DMS153 treated with DMSO at 0.1 percent for 48 hours (cell line): ENCODE measurements at regions not wholly inside any gene's neighbourhood (a gene's known extent, or its start where the extent isn't known, plus 50 kb on each side); places are given as distances from the start of the nearest gene placed in this dataset.

Source experiments
- DNase-seq: peaks from one replicate; lab custom pipeline; 2025; ENCODE audit not compliant: unreplicated experiment; lab: John Stamatoyannopoulos, UW

DNA sequence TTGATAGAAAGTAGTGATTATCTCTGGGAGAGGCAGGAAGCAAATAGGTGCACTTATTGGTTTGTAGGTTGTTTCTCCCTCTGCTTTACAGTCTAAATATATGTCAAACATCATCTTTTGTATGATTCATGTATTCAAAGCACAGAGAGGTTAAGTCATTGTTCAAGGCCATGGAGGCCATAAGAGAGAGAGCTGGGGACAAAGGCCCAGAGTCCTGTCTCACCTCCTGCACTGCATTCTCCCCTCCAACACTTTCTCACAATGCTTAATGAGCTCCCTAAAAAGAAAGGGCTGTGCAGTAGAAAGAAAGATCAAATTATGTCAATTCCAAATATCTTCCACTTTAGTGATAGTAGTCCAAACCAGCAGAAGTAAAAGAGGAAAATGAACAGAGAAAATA is 180.4 kb upstream of the DIO3 start:
- no peak for DNase-seq

GRCh38 chr14:101383737-101384338 is 177.5 kb upstream of the DIO3 start:
- DNase-seq = no peak

GRCh38 chr14:101394374-101394773 is 166.9 kb upstream of the DIO3 start:
- DNase-seq = no peak

DNA sequence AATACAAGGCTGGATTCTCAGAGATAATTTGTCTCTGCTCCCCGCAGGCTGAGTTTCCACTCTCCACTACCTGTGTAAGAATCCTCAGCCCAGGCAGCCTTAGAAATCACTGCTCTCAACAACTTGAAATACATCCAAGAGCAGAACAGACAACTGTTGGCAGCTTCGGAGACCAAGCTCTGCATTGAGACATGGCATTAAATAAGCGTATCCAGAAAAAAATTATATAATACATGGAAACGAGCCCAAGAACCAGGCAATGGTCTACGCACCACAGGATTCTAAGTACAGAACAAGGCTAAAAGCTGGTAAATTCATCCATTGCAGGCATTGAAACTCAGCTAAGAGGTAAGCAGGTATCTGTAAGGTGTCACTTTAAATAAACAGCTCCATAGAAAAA is 165.5 kb upstream of the DIO3 start:
- DNase-seq = no peak

- no peak for DNase-seq
Observed at GRCh38 chr14:101397206-101397605, 164.1 kb upstream of the DIO3 start.

- DNase-seq = no peak
Observed at GRCh38 chr14:101398011-101398410, 163.3 kb upstream of the DIO3 start.

- DNase-seq = no peak
Observed at GRCh38 chr14:101399737-101400517, 161.4 kb upstream of the DIO3 start.

DNA sequence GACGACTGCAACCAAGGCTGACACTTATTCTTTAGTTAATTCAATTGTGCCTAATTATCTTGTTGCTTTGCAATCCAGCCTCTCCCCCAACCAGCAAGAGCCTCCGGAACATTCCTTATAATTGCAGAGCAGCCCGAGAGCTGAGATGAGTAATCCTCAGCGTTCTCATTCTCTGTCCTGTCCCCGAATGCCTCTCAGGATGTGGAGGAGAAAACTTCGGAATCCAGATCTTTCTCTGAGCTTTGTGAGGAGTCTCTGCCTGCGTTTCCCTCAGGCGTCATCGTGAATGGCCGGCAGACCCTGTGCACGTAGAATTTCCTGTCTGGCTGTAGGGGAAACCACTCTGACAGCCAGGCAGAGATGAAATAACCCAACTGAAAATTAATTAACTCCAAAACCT is 160.5 kb upstream of the DIO3 start:
- no peak for DNase-seq

GRCh38 chr14:101402936-101403660 is 158.2 kb upstream of the DIO3 start:
- DNase-seq = no peak

- no peak for DNase-seq
Observed at GRCh38 chr14:101404426-101405170, 156.7 kb upstream of the DIO3 start.

- no peak for DNase-seq
Observed at GRCh38 chr14:101405171-101405883, 156.0 kb upstream of the DIO3 start.

DNA sequence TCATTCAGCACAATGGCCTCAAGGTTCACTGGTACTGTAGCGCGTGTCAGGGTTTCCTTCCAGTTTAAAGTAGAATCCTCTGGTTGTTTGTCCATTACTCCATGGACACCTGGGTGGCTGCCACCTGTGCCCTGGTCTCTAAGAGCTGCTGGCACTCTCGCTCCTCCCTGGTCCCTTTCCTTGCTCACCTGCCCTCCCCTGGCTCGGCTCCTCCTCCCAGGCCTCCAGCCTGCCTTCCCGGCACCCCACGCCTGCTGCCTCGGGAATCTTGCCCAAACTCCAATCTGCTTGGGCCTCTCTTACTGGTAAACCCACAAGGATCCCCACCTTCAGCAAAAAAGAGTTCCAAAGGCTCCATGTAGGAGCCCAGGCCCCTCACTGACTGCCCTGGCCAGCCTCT is 154.4 kb upstream of the DIO3 start:
- DNase-seq = no peak

DNA sequence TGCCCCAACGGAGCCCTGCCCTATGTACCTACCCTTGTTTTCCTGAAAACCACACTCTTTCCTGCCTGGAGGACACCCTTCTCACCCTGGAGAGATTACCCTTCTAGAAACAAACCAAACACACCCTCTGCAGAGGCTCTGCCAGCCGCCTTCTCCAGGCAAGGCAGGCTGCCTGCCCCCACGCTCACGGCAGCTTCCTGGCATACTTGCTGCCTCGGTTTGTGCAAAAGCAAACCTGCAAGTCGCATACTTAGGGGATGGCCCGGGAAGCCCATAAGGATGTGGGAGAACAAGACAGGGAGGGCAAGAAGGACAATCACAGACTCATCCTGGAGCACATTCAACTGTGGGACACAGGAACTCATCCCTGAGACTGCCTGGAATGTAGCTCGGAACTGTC is 154.0 kb upstream of the DIO3 start:
- no peak for DNase-seq

DNA sequence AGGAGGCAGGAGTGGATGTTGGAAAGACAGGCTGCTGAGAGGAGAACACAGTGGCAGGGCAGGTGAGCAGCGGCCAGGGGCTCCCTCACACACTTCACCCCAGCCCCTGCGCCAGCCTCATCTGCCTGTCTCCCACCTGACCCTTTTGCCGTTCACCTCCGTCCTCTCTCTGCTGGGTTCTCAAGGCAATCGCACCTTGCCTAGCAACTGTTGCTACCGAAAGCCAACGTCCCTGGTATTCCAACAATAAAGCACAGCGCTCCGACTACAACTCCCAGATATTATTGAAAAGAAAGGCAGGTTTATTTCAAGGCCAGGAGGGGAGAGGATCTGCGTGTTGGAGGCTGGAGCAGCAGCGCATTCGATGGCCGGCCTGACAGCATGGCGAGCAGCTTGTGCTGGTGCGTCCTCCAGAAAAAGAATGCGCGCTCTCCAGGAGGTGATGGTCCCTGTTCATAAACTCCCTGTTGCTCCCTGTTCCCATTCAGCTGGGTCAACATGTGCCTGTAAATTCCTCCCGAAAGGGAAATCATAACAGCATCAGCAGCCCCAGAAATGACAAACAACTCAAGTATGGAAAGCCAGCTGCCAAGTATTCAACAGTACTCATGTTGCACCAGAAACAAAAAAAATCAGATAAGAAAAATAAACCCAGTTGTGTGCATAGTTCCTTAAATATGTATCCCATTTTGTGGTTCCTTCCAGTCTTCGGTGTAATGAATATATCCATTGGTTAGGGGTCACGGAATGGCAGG is 153.0 kb upstream of the DIO3 start:
- DNase-seq = no peak

GRCh38 chr14:101409006-101409543 is 152.2 kb upstream of the DIO3 start:
- DNase-seq = no peak

DNA sequence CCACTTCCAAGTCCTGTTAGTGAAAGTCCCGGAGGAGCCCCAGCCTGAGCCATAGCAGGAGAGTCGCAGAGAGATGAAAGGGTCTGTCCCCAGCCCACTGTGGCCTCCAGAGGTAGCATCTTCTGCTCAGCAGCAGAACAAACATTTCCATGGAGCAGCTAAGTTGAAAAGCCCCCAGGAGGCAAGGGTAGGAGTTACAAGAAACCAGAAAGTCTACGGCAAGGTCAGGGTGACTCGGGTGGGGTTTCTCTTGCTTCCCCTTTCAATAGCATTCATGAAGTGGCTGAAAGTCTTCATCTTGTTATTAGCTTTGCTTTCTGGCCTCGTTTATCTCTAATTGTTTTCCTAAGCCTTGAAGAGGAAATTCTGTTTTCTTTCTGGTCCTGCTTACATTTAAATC is 151.2 kb upstream of the DIO3 start:
- DNase-seq = no peak

- DNase-seq = no peak
Observed at GRCh38 chr14:101411151-101411550, 150.1 kb upstream of the DIO3 start.

DNA sequence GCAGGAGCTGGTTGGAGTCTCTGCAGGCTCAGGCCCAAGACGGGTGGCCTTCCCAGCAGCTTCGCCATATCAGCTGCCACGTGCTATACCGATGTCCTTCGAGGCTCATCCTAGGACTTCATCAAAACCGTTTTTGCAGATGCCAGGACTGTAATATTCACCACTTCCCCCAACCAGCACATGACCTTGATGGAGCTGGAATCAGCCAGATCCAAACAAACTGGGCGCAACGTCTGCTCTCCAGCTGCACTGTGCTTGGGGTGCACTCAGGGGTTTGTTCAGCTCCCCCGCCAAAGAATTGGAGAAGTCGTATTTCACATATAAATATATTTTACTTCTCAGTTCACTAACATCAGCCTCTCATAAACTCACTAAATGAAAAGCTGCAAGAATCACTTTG is 149.5 kb upstream of the DIO3 start:
- no peak for DNase-seq

DNA sequence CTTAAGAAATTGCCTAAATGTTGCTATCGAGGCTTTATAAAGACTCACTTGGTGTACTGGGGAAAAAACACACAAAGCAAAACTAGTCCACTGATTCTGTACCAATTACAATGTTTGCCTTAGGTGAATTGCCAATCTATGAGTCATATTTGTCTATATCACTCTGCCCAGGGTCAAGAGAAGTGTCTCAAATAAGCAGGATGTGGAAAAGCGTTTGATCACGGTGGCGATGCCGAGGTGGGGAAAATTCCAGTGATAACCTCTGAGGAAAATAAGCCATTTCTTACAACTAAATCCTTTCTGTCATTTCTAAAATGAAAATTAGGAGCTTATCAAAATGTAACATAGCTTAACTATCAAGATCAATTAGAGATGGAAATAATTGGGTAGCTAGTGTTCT is 148.6 kb upstream of the DIO3 start:
- no peak for DNase-seq

- no peak for DNase-seq
Observed at GRCh38 chr14:101417434-101417833, 143.9 kb upstream of the DIO3 start.
